Stomach (tissue), 4 donors: ENCODE measurements at regions not wholly inside any gene's neighbourhood (a gene's known extent, or its start where the extent isn't known, plus 50 kb on each side); places are given as distances from the start of the nearest gene placed in this dataset.

ENCODE experiments used
- CTCF ChIP-seq, 7 experiments: fragments of 450-650 bp in 4 of 7; fragments of 200-600 bp in 3 of 7; sonication (generic) in 3 of 7; IDR thresholded peaks; one replicate each; pipeline ENCODE4 v1.5.1; 2016 to 2019; ENCODE audit warnings: antibody characterized with exemption in 7 of 7, control low read depth in 2 of 7, mild to moderate bottlenecking in 1 of 7
- EP300 ChIP-seq: sonication (generic); formaldehyde crosslinking; IDR thresholded peaks from one replicate; pipeline ENCODE4 v1.6.1; 2017; ENCODE audit warnings: antibody characterized with exemption
- POLR2A ChIP-seq, 4 donors: fragments of 450-650 bp; IDR thresholded peaks; one replicate each; pipeline ENCODE4 v1.6.1; 2016; ENCODE audit warnings: antibody characterized with exemption in 4 of 4, control low read depth in 2 of 4, mild to moderate bottlenecking in 1 of 4, moderate library complexity in 1 of 4
- POLR2AphosphoS5 ChIP-seq, 3 donors: sonication (generic); formaldehyde crosslinking; IDR thresholded peaks; one replicate each; pipeline ENCODE4 v1.6.1; 2016; ENCODE audit warnings: antibody characterized with exemption in 3 of 3

GRCh38 chr12:19915392-19916195 lies 452.7 kb upstream of the PDE3A start:
- TF ChIP-seq CTCF (IDR thresholded peaks at IDR 0.05) = peak in 5 of 7 experiments; percentile 12 to 60 (median 25)
- no peak for TF ChIP-seq POLR2AphosphoS5 (IDR thresholded peaks at IDR 0.05)
- TF ChIP-seq EP300 = no peak
- no peak for TF ChIP-seq POLR2A (IDR thresholded peaks at IDR 0.05)
